MCF 10A (cell line): ENCODE measurements at regions not wholly inside any gene's neighbourhood (a gene's known extent, or its start where the extent isn't known, plus 50 kb on each side); places are given as distances from the start of the nearest gene placed in this dataset.

ENCODE experiments used
- BruUV-seq: library from RNA; stranded (reverse); fragments of 400-500 nt; replicated peaks from 2 replicates; lab custom pipeline; 2021; lab: Mats Ljungman, UMichigan
- CTCF ChIA-PET: fragments of 300-600 bp; sonication (Branson Sonifier 250); formaldehyde crosslinking; extraction: SDS; loops from one replicate; lab custom pipeline; 2021; ENCODE audit warnings: antibody characterized with exemption, inconsistent platforms; lab: Yijun Ruan, JAX
- POLR2A ChIA-PET: fragments of 300-600, 350-650 bp; sonication (Branson Sonifier 250); formaldehyde crosslinking; extraction: SDS; loops from one replicate; lab custom pipeline; 2020; ENCODE audit warnings: antibody characterized with exemption, inconsistent platforms; lab: Yijun Ruan, JAX
- DNase-seq: peaks from one replicate; pipeline ENCODE4 v3.0.0-alpha.2; 2018; ENCODE audit not compliant: unreplicated experiment
- H3K27ac Mint-ChIP-seq: one replicate; pipeline ENCODE4 v1.8.0; 2022; ENCODE audit warnings: mild to moderate bottlenecking, low read depth, mixed read lengths; ENCODE audit not compliant: unreplicated experiment
- H3K27me3 Mint-ChIP-seq: one replicate; pipeline ENCODE4 v1.8.0; 2022; ENCODE audit warnings: mixed read lengths; ENCODE audit not compliant: insufficient read depth, unreplicated experiment
- H3K36me3 Mint-ChIP-seq: one replicate; pipeline ENCODE4 v1.8.0; 2022; ENCODE audit warnings: mild to moderate bottlenecking, moderate library complexity, mixed read lengths; ENCODE audit not compliant: insufficient read depth, unreplicated experiment
- H3K4me1 Mint-ChIP-seq: one replicate; pipeline ENCODE4 v1.8.0; 2022; ENCODE audit warnings: mixed read lengths; ENCODE audit not compliant: insufficient read depth, unreplicated experiment
- H3K4me3 Mint-ChIP-seq: one replicate; pipeline ENCODE4 v1.8.0; 2022; ENCODE audit warnings: mild to moderate bottlenecking, moderate library complexity, mixed read lengths; ENCODE audit not compliant: unreplicated experiment
- H3K9me3 Mint-ChIP-seq: one replicate; pipeline ENCODE4 v1.8.0; 2022; ENCODE audit warnings: mixed read lengths; ENCODE audit not compliant: unreplicated experiment
- intact Hi-C: fragments of 100-400 bp; cut with micrococcal nuclease; formaldehyde crosslinking; loops from 2 replicates; pipeline ENCODE4 v1.14.1; 2022
- TF ChIP-seq, protein P1 (sequence below): fragments of 200-600 bp; IDR thresholded peaks from one replicate; pipeline ENCODE4 v1.8.0; 2022; ENCODE audit warnings: antibody characterized with exemption, mild to moderate bottlenecking; ENCODE audit not compliant: unreplicated experiment

DNA sequence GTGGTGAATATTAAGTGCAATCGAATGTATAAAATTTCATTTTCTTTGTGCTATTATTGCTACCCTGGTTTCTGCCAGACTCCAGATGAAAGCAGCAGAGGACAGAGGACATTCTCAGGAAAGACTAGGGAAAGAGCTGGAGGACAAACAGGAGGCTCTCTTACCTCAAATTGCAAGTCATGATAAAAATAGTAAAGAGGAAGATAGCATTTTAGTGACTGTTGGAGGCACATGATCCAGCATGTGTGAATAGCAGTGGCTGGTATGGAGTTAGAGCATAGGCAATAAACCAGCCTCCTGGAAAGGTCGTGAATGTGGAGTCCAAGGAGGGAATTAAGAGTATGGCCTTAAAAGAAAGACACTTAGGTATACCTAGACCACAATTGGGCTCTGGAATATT lies 1040.0 kb downstream of the STPG2 start:
- no peak overlapping the region for H3K4me3 Mint-ChIP-seq
- no TSS peak for BruUV-seq
- ChIA-PET POLR2A (no interaction called here), CTCF (no interaction called here)
- DNase-seq = no peak
- H3K27me3 Mint-ChIP-seq = no peaks in the 10 kb centered on the region
- no peaks in the 10 kb centered on the region for H3K36me3 Mint-ChIP-seq
- intact Hi-C loops = no loop called here
- TF ChIP-seq, protein P1, sequence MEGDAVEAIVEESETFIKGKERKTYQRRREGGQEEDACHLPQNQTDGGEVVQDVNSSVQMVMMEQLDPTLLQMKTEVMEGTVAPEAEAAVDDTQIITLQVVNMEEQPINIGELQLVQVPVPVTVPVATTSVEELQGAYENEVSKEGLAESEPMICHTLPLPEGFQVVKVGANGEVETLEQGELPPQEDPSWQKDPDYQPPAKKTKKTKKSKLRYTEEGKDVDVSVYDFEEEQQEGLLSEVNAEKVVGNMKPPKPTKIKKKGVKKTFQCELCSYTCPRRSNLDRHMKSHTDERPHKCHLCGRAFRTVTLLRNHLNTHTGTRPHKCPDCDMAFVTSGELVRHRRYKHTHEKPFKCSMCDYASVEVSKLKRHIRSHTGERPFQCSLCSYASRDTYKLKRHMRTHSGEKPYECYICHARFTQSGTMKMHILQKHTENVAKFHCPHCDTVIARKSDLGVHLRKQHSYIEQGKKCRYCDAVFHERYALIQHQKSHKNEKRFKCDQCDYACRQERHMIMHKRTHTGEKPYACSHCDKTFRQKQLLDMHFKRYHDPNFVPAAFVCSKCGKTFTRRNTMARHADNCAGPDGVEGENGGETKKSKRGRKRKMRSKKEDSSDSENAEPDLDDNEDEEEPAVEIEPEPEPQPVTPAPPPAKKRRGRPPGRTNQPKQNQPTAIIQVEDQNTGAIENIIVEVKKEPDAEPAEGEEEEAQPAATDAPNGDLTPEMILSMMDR = no peak
- no peaks in the 10 kb centered on the region for H3K9me3 Mint-ChIP-seq
- no peak overlapping the region for H3K27ac Mint-ChIP-seq
- no peaks in the 10 kb centered on the region for H3K4me1 Mint-ChIP-seq

DNA sequence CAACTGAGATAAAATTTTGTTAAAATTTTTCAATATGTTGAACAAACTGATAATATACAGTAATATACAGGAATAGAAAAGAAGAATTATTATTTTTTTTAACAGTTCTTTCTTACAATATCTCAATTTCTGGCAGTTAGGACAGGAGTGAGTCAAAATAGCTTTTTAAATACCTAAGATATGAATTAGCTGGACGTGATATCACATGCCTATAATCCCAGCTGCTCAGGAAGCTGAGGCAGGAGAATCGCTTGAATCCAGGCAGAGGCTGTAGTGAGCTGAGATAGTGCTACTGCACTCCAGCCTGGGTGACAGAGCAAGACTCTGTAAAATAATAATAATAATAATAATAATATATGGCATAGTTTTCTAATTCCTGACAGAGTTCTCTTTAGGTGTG lies 1039.3 kb downstream of the STPG2 start:
- Mint-ChIP-seq H3K4me1 (no peaks in the 10 kb centered on the region), H3K27me3 (no peaks in the 10 kb centered on the region), H3K4me3 (no peak overlapping the region), H3K9me3 (no peaks in the 10 kb centered on the region), H3K36me3 (no peaks in the 10 kb centered on the region), H3K27ac (no peak overlapping the region)
- no TSS peak for BruUV-seq
- intact Hi-C loops = no loop called here
- no peak for DNase-seq
- ChIA-PET CTCF (no interaction called here), POLR2A (no interaction called here)
- TF ChIP-seq, protein P1 = no peak

DNA sequence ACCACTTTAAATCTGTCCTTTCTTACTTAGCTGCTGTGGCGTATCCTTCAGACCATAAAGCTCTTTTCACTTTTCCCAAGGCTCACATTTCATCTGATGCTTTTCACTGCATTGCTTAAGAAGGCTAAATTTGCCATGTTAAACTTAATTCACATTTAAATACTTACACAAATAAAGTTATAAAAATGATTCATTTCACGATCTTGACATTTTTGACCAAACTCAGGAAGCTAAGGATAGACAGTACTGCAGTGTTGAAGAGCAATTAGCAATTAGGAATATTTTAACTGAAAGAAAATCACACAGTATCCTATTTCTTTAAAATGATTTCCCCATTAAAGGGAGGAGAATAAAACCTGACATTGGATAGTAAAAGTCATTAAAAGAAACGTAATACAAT lies 1038.6 kb downstream of the STPG2 start:
- Mint-ChIP-seq H3K9me3 (no peaks in the 10 kb centered on the region), H3K27me3 (no peaks in the 10 kb centered on the region), H3K4me1 (no peaks in the 10 kb centered on the region), H3K4me3 (no peak overlapping the region), H3K27ac (no peak overlapping the region), H3K36me3 (no peaks in the 10 kb centered on the region)
- no peak for DNase-seq
- TF ChIP-seq, protein P1 = no peak
- intact Hi-C loops = no loop called here
- CTCF ChIA-PET = no interaction called here
- POLR2A ChIA-PET = interaction anchor here (1.0 kb wide), 1 partner anchor 68 kb away, joined by 3 read pairs; no protein-coding TSS in a partner anchor
- no TSS peak for BruUV-seq

DNA sequence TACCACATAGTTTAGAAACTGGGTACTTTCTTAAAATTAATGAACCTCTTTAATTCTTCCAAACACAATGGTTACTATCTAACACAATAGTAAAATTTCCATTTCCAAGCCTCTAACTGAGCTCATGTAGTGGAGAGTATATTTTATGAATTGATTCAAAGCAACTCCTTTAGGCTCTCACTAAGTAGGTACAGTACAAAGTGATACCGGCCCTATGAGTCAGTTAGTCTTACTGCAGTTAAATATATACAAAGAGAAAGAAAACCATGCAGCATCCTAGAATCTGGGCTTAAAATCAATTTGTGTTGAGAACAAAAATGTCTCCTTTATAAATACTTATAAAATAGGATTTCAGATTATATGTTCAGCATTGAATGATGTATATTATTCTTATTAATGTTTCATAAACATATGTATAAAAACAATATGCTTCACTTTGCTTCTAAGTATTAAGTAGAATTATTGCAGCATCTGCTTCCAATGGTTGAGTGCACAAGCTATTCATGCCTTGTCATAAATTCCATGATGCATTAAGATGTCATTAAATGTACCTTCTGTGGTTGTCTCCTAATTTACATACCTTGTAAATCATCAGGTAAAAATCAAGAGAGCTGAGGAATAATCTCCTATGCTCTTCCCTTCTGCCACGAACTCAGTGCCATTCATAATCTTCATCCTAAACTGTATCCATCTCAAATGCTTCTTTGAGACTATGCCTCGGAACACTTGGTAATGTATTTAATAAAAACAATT lies 1037.8 kb downstream of the STPG2 start:
- Mint-ChIP-seq H3K4me3 (no peak overlapping the region), H3K27ac (no peak overlapping the region), H3K4me1 (no peaks in the 10 kb centered on the region), H3K36me3 (no peaks in the 10 kb centered on the region), H3K9me3 (no peaks in the 10 kb centered on the region), H3K27me3 (no peaks in the 10 kb centered on the region)
- intact Hi-C loops = no loop called here
- no peak for DNase-seq
- BruUV-seq = no TSS peak
- ChIA-PET POLR2A (interaction anchor here (1.0 kb wide), 1 partner anchor 67 kb away, joined by 3 read pairs; no protein-coding TSS in a partner anchor), CTCF (no interaction called here)
- TF ChIP-seq, protein P1 = no peak
